ENCODE measurements at regions not wholly inside any gene's neighbourhood (a gene's known extent, or its start where the extent isn't known, plus 50 kb on each side); places are given as distances from the start of the nearest gene placed in this dataset.

DNA sequence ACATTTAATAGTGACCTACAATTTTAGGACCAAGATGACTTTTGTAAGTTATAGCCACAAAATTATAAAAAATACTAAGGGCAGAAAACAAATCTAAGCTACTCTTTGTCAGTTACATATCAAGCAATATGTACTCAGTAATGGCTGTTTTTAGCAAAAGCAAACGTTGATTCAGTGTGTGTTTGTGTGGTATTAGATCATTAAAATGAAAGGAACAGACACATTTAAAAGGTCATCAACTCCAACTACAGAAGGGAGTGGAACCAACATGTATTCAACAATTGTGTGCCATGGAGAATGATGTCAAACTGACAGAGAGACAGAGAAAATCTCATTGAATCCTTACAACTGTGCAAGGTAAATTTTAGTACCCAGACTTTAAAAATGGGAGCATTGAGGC, 268.8 kb upstream of the STT3B start:
- TF ChIP-seq, protein P1, sequence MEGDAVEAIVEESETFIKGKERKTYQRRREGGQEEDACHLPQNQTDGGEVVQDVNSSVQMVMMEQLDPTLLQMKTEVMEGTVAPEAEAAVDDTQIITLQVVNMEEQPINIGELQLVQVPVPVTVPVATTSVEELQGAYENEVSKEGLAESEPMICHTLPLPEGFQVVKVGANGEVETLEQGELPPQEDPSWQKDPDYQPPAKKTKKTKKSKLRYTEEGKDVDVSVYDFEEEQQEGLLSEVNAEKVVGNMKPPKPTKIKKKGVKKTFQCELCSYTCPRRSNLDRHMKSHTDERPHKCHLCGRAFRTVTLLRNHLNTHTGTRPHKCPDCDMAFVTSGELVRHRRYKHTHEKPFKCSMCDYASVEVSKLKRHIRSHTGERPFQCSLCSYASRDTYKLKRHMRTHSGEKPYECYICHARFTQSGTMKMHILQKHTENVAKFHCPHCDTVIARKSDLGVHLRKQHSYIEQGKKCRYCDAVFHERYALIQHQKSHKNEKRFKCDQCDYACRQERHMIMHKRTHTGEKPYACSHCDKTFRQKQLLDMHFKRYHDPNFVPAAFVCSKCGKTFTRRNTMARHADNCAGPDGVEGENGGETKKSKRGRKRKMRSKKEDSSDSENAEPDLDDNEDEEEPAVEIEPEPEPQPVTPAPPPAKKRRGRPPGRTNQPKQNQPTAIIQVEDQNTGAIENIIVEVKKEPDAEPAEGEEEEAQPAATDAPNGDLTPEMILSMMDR (CRISPR knock-in tag; IDR thresholded peaks at IDR 0.05) = no peak
- no peak for TF ChIP-seq ZNF282 (IDR thresholded peaks at IDR 0.05; ENCODE audit: partially characterized antibody)
- no peak for TF ChIP-seq GLI4 (CRISPR knock-in tag; IDR thresholded peaks at IDR 0.05; ENCODE audit: borderline replicate concordance)
- no peak for TF ChIP-seq HCFC1 (IDR thresholded peaks at IDR 0.05; ENCODE audit: low read depth, low read length)
- TF ChIP-seq, protein P2, sequence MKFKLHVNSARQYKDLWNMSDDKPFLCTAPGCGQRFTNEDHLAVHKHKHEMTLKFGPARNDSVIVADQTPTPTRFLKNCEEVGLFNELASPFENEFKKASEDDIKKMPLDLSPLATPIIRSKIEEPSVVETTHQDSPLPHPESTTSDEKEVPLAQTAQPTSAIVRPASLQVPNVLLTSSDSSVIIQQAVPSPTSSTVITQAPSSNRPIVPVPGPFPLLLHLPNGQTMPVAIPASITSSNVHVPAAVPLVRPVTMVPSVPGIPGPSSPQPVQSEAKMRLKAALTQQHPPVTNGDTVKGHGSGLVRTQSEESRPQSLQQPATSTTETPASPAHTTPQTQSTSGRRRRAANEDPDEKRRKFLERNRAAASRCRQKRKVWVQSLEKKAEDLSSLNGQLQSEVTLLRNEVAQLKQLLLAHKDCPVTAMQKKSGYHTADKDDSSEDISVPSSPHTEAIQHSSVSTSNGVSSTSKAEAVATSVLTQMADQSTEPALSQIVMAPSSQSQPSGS (CRISPR knock-in tag; IDR thresholded peaks at IDR 0.05) = no peak
- TF ChIP-seq ETV6 (CRISPR knock-in tag; conservative IDR thresholded peaks at IDR 0.05) = no peak
- TF ChIP-seq, protein P3, sequence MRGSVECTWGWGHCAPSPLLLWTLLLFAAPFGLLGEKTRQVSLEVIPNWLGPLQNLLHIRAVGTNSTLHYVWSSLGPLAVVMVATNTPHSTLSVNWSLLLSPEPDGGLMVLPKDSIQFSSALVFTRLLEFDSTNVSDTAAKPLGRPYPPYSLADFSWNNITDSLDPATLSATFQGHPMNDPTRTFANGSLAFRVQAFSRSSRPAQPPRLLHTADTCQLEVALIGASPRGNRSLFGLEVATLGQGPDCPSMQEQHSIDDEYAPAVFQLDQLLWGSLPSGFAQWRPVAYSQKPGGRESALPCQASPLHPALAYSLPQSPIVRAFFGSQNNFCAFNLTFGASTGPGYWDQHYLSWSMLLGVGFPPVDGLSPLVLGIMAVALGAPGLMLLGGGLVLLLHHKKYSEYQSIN (CRISPR knock-in tag; IDR thresholded peaks at IDR 0.05; ENCODE audit: borderline replicate concordance) = no peak
- TF ChIP-seq, protein P4, sequence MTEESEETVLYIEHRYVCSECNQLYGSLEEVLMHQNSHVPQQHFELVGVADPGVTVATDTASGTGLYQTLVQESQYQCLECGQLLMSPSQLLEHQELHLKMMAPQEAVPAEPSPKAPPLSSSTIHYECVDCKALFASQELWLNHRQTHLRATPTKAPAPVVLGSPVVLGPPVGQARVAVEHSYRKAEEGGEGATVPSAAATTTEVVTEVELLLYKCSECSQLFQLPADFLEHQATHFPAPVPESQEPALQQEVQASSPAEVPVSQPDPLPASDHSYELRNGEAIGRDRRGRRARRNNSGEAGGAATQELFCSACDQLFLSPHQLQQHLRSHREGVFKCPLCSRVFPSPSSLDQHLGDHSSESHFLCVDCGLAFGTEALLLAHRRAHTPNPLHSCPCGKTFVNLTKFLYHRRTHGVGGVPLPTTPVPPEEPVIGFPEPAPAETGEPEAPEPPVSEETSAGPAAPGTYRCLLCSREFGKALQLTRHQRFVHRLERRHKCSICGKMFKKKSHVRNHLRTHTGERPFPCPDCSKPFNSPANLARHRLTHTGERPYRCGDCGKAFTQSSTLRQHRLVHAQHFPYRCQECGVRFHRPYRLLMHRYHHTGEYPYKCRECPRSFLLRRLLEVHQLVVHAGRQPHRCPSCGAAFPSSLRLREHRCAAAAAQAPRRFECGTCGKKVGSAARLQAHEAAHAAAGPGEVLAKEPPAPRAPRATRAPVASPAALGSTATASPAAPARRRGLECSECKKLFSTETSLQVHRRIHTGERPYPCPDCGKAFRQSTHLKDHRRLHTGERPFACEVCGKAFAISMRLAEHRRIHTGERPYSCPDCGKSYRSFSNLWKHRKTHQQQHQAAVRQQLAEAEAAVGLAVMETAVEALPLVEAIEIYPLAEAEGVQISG (CRISPR knock-in tag; IDR thresholded peaks at IDR 0.05) = no peak
- no peak for TF ChIP-seq EZH2 (conservative IDR thresholded peaks at IDR 0.05; ENCODE audit: low read depth, low read length)
- TF ChIP-seq ZSCAN29 (CRISPR knock-in tag; conservative IDR thresholded peaks at IDR 0.05) = no peak
- no peak for TF ChIP-seq SMAD1 (CRISPR knock-in tag; IDR thresholded peaks at IDR 0.05; ENCODE audit: borderline replicate concordance, low read depth)
- TF ChIP-seq, protein P5, sequence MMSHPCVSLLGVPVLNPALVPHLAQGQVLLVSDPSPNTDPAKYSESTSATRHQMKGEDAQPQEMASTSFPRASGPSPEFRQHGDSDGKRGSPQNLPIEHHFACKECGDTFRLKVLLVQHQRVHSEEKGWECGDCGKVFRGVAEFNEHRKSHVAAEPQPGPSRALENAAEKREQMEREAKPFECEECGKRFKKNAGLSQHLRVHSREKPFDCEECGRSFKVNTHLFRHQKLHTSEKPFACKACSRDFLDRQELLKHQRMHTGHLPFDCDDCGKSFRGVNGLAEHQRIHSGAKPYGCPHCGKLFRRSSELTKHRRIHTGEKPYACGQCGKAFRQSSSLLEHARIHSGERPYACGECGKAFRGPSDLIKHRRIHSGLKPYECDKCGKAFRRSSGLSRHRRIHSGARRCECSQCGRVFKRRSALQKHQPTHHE (CRISPR knock-in tag; IDR thresholded peaks at IDR 0.05; ENCODE audit: borderline replicate concordance) = no peak

Measured in HepG2 (cell line).